ENCODE measurements at regions not wholly inside any gene's neighbourhood (a gene's known extent, or its start where the extent isn't known, plus 50 kb on each side); places are given as distances from the start of the nearest gene placed in this dataset.
"Not testable (repeated sequence)": the region's sequence is repeated elsewhere in the genome, so short reads cannot be mapped to it uniquely, and the experiment has no call there.

GRCh38 chr6:140784573-140784972 lies 1348.2 kb upstream of the GJE1 start:
- no peak for DNase-seq (ENCODE audit: low read depth)
- H3K4me3 ChIP-seq (ENCODE audit: low read depth, low read length), result no peak overlapping the region
- TF ChIP-seq CTCF (IDR thresholded peaks at IDR 0.05; ENCODE audit: insufficient read depth, low read depth, low read length, missing control alignments), result no peak

DNA sequence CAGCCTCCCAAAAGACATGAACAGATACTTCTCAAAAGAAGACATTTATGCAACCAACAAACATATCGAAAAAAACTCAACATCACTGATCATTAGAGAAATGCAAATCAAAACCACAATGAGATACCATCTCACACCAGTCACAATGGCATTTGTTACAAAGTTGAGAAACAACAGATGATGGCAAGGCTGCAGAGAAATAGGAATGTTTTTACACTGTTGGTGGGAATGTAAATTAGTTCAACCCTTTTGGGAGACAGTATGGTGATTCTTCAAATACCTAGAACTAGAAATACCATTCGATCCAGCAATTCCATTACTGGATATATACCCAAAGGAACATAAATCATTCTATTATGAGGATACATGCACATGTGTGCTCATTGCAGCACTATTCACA lies 1349.2 kb upstream of the GJE1 start:
- DNase-seq (ENCODE audit: low read depth); H3K4me3 ChIP-seq (ENCODE audit: low read depth, low read length): not testable (repeated sequence)

DNA sequence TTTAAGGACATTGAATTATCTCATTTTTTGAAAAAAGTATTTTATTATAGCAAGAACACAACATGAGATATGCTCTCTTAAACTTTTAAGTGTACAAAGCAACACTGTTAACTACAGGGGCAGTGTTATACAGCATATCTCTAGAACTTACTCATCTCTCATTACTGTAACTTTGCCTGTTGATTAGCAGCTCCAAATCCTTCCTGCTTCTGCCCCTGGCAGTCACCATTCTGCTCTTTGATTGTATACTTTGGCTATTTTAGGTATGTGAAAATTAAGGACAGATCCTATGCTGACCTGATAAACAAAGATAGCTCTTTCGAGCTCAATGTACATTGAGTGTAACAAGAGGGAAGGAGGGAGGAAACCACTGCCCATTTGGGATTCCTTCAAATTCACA lies 1349.8 kb upstream of the GJE1 start:
- H3K4me3 ChIP-seq (ENCODE audit: low read depth, low read length), result no peak overlapping the region
- DNase-seq (ENCODE audit: low read depth), result no peak
- TF ChIP-seq CTCF (IDR thresholded peaks at IDR 0.05; ENCODE audit: insufficient read depth, low read depth, low read length, missing control alignments), result no peak

DNA sequence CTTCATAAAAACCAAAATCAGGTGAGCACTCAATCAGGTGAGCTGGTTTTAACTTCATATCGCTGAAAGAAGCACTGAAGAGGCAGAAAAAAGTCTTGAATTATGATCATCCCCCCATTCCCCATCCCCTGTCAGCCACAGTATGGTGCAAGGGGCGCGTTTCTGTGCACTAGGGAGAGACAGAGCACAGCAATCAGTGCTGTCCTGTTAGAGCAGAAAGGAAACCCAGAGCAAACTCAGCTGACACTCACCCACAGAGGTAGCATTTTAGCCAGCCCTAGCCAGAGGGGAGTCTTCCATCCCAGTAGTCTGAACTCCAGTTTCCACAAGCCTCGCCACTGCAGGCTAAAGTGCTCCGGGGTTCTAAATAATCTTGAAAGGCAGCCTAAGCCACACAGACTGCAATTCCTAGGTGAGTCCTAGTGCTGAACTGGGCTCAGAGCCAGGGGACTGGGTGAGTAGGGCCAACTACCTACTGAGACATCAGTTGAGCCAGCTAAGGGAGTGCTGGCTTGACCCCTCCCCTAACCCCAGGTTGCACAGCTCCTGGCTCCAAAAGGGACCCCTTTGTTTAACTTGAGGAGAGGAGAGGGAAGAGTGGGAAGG lies 1352.6 kb upstream of the GJE1 start:
- no peak for DNase-seq (ENCODE audit: low read depth)
- no peak overlapping the region for H3K4me3 ChIP-seq (ENCODE audit: low read depth, low read length)
- no peak for TF ChIP-seq CTCF (IDR thresholded peaks at IDR 0.05; ENCODE audit: insufficient read depth, low read depth, low read length, missing control alignments)

DNA sequence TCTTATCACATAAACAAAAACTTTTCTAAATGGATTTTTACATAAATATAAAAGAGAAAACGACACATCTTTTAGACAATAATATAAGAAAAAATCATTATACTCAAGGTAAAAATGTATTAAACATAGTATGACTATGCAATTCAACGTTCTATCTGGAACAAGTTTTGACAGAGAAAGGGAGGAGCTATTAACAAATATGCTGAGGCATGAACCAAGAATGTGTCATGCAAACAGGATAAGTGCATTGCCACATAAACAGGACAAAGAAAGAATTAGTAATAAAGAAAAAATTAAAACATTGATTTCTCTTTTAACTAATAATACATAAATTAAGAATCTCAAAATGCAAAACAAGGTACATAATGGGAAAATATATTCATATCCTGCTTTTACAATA lies 1353.4 kb upstream of the GJE1 start:
- no peak overlapping the region for H3K4me3 ChIP-seq (ENCODE audit: low read depth, low read length)
- no peak for DNase-seq (ENCODE audit: low read depth)
- TF ChIP-seq CTCF (IDR thresholded peaks at IDR 0.05; ENCODE audit: insufficient read depth, low read depth, low read length, missing control alignments), result no peak

DNA sequence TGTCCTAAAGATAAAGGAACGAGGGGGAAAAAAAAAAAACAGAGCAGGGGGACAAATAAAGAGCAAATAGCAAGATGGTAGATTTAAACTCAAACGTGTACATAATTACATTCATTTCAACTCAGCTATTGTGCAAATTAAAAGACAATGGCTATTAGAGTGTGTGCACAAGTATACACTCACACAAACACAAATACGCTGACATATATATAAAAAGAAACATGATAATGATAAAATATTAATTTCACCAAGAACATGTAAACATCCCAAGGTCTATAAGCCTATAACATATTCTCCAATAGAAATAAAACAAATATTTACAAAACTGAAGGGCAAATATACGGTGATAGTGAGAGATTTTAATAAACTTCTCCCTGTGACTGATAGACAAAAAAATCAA lies 1354.9 kb upstream of the GJE1 start:
- no peak overlapping the region for H3K4me3 ChIP-seq (ENCODE audit: low read depth, low read length)
- TF ChIP-seq CTCF (IDR thresholded peaks at IDR 0.05; ENCODE audit: insufficient read depth, low read depth, low read length, missing control alignments), result no peak
- DNase-seq (ENCODE audit: low read depth), result no peak

DNA sequence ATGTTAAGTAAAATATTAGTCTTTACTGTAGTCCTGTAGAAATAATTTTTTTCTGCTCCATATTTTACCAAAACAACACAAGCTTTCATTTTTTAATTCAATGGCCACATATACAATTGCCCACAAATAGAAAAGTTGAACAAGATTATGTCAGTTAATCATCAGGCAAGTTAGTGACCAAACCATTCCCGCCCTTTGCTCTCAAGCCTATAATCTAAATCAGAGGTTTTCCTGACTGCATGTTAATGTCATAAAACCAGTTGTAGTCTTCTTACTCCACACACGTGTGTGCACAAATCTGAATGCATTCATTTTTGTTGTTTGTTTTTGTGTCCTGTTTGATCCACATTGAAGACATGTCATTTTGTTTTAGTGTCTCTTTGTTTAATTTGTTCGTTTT lies 1357.7 kb upstream of the GJE1 start:
- TF ChIP-seq CTCF (IDR thresholded peaks at IDR 0.05; ENCODE audit: insufficient read depth, low read depth, low read length, missing control alignments), result no peak
- H3K4me3 ChIP-seq (ENCODE audit: low read depth, low read length), result no peak overlapping the region
- no peak for DNase-seq (ENCODE audit: low read depth)

Data from GM12865 (cell line).